ENCODE measurements at regions not wholly inside any gene's neighbourhood (a gene's known extent, or its start where the extent isn't known, plus 50 kb on each side); places are given as distances from the start of the nearest gene placed in this dataset.
A peak's percentile ranks its signal among the peaks of the same experiment; 100 is the strongest.

- no peaks in the 10 kb centered on the region for H3K27me3 Mint-ChIP-seq
- ATAC-seq (ENCODE audit: low read depth) (no peak), DNase-seq (no peak)
- peaks cover 2% of the 10 kb centered on the region for H3K36me3 Mint-ChIP-seq (ENCODE audit: low read depth)
- peak overlapping the region; percentile 69 for H3K27ac Mint-ChIP-seq
- POLR2A ChIA-PET, result interaction anchor here (0.9 to 1.2 kb wide), 3 partner anchors 23 to 202 kb away, joined by 3 to 4 read pairs (median 3); no protein-coding TSS in a partner anchor
- H3K4me1 Mint-ChIP-seq, result peaks cover 76% of the 10 kb centered on the region
- intact Hi-C loops (cut with micrococcal nuclease), result no loop called here
- TF ChIP-seq CTCF (IDR thresholded peaks at IDR 0.05), result no peak
- CTCF ChIA-PET, result no interaction called here
- peak overlapping the region; percentile 7 for H3K4me3 Mint-ChIP-seq
- H3K9me3 Mint-ChIP-seq, result no peaks in the 10 kb centered on the region
These were observed 134.4 kb upstream of the SLC1A4 start for GRCh38 chr2:64854773-64855237.

- no peak for TF ChIP-seq CTCF (IDR thresholded peaks at IDR 0.05)
- Mint-ChIP-seq H3K9me3 (no peaks in the 10 kb centered on the region), H3K36me3 (ENCODE audit: low read depth) (peaks cover 2% of the 10 kb centered on the region), H3K27me3 (no peaks in the 10 kb centered on the region), H3K4me3 (no peak overlapping the region), H3K27ac (peak overlapping the region; percentile 94), H3K4me1 (peaks cover 50% of the 10 kb centered on the region)
- POLR2A ChIA-PET, result interaction anchor here (1.4 to 8.3 kb wide), 14 partner anchors 7 to 250 kb away, joined by 3 to 276 read pairs (median 18); partner anchors contain the start of gene SERTAD2
- DNase-seq, result no peak
- CTCF ChIA-PET, result interaction anchor here (0.9 to 3.3 kb wide), 7 partner anchors 9 to 215 kb away, joined by 3 to 25 read pairs (median 9); partner anchors contain the start of gene SERTAD2
- intact Hi-C loops (cut with micrococcal nuclease), result no loop called here
- ATAC-seq (ENCODE audit: low read depth), result no peak
These were observed 131.4 kb upstream of the SLC1A4 start for GRCh38 chr2:64857581-64858471.

- intact Hi-C loops (cut with micrococcal nuclease), result loop anchor here (1.0 kb wide), 1 partner anchor 18 kb away; no protein-coding TSS in a partner anchor
- peaks cover 41% of the 10 kb centered on the region for H3K4me1 Mint-ChIP-seq
These were observed 130.5 kb upstream of the SLC1A4 start for GRCh38 chr2:64858541-64859311.

More at GRCh38 chr2:64858541-64859311, 130.5 kb upstream of the SLC1A4 start:
- POLR2A ChIA-PET, result interaction anchor here (0.7 to 8.3 kb wide), 23 partner anchors 8 to 369 kb away, joined by 3 to 276 read pairs (median 6); partner anchors contain the start of genes ACTR2, AFTPH and SERTAD2
- ATAC-seq (ENCODE audit: low read depth) (peak; percentile 9), DNase-seq (no peak)
- H3K27ac Mint-ChIP-seq, result peak overlapping the region; percentile 94
- peak overlapping the region; percentile 76 for H3K4me3 Mint-ChIP-seq
- no peaks in the 10 kb centered on the region for H3K9me3 Mint-ChIP-seq
- H3K36me3 Mint-ChIP-seq (ENCODE audit: low read depth), result peaks cover 2% of the 10 kb centered on the region
- CTCF ChIA-PET, result interaction anchor here (0.9 to 3.3 kb wide), 12 partner anchors 10 to 335 kb away, joined by 3 to 25 read pairs (median 8); partner anchors contain the start of genes AFTPH and SERTAD2
- no peaks in the 10 kb centered on the region for H3K27me3 Mint-ChIP-seq
- TF ChIP-seq CTCF (IDR thresholded peaks at IDR 0.05), result no peak
